Suprapubic skin (tissue), 4 donors: ENCODE measurements at regions not wholly inside any gene's neighbourhood (a gene's known extent, or its start where the extent isn't known, plus 50 kb on each side); places are given as distances from the start of the nearest gene placed in this dataset.

Source experiments
- DNase-seq, 2 donors: peaks; one replicate each; pipeline ENCODE4 v3.0.0-alpha.2; 2019; ENCODE audit warnings: low spot score in 2 of 2
- H3K27ac ChIP-seq: fragments of 200-600 bp; sonication (generic); one replicate; pipeline ENCODE4 v1.5.1; 2019
- H3K27me3 ChIP-seq: fragments of 200-600 bp; sonication (generic); one replicate; pipeline ENCODE4 v1.5.1; 2019
- H3K36me3 ChIP-seq: fragments of 200-600 bp; sonication (generic); one replicate; pipeline ENCODE4 v1.5.1; 2019
- H3K4me1 ChIP-seq: fragments of 200-600 bp; sonication (generic); one replicate; pipeline ENCODE4 v1.5.1; 2019
- H3K4me3 ChIP-seq: fragments of 200-600 bp; sonication (generic); one replicate; pipeline ENCODE4 v1.5.1; 2019; ENCODE audit warnings: mild to moderate bottlenecking
- H3K9me3 ChIP-seq: fragments of 200-600 bp; sonication (generic); one replicate; pipeline ENCODE4 v1.5.1; 2019
- CTCF ChIP-seq, 2 donors: fragments of 200-600 bp in 1 of 2; fragments of 450-650 bp in 1 of 2; sonication (generic) in 1 of 2; IDR thresholded peaks; one replicate each; pipeline ENCODE4 v1.5.1; 2016 to 2019; ENCODE audit warnings: antibody characterized with exemption in 2 of 2, mild to moderate bottlenecking in 1 of 2, moderate library complexity in 1 of 2
- EP300 ChIP-seq: sonication (generic); formaldehyde crosslinking; IDR thresholded peaks from one replicate; pipeline ENCODE4 v1.6.1; 2017; ENCODE audit warnings: antibody characterized with exemption
- POLR2A ChIP-seq, 2 donors: fragments of 450-650 bp; IDR thresholded peaks; one replicate each; pipeline ENCODE4 v1.6.1; 2017; ENCODE audit warnings: antibody characterized with exemption in 2 of 2, mild to moderate bottlenecking in 2 of 2, moderate library complexity in 2 of 2
- POLR2AphosphoS5 ChIP-seq, 3 donors: sonication (generic); formaldehyde crosslinking; IDR thresholded peaks; one replicate each; pipeline ENCODE4 v1.6.1; 2017; ENCODE audit warnings: antibody characterized with exemption in 3 of 3
- WGBS: methylation state at CpG from one replicate; pipeline ENCODE4 v1.1.5; 2018; 5-methylcytosine and 5-hydroxymethylcytosine counted together

GRCh38 chr20:10770753-10771152 is 97.0 kb upstream of the JAG1 start:
- TF ChIP-seq POLR2AphosphoS5 (IDR thresholded peaks at IDR 0.05) = no peak
- TF ChIP-seq CTCF (IDR thresholded peaks at IDR 0.05) = no peak
- TF ChIP-seq EP300 = no peak
- no peak for TF ChIP-seq POLR2A (IDR thresholded peaks at IDR 0.05)
- Histone ChIP-seq H3K27ac (no peak overlapping the region), H3K4me3 (no peak overlapping the region), H3K27me3 (no peaks in the 10 kb centered on the region), H3K36me3 (no peaks in the 10 kb centered on the region), H3K9me3 (no peaks in the 10 kb centered on the region), H3K4me1 (no peaks in the 10 kb centered on the region)
- DNase-seq = no peak
- 83% methylated on average over 3 of the region's 3 CpGs for WGBS

- no peak for DNase-seq
- H3K27me3 ChIP-seq = no peaks in the 10 kb centered on the region
- no peak overlapping the region for H3K4me3 ChIP-seq
- H3K9me3 ChIP-seq = no peaks in the 10 kb centered on the region
- H3K4me1 ChIP-seq = no peaks in the 10 kb centered on the region
- TF ChIP-seq CTCF (IDR thresholded peaks at IDR 0.05) (no peak), POLR2AphosphoS5 (IDR thresholded peaks at IDR 0.05) (no peak), POLR2A (IDR thresholded peaks at IDR 0.05) (no peak), EP300 (no peak)
- WGBS = 54% methylated on average over 1 of the region's 1 CpG
- no peak overlapping the region for H3K27ac ChIP-seq
- no peaks in the 10 kb centered on the region for H3K36me3 ChIP-seq
Observed at GRCh38 chr20:10771435-10772140, 97.8 kb upstream of the JAG1 start.

- H3K4me1 ChIP-seq = no peaks in the 10 kb centered on the region
- WGBS = 93% methylated on average over 1 of the region's 1 CpG
- no peak overlapping the region for H3K4me3 ChIP-seq
- H3K27me3 ChIP-seq = no peaks in the 10 kb centered on the region
- H3K9me3 ChIP-seq = no peaks in the 10 kb centered on the region
- no peak overlapping the region for H3K27ac ChIP-seq
- DNase-seq = no peak
- TF ChIP-seq CTCF (IDR thresholded peaks at IDR 0.05) (no peak), POLR2AphosphoS5 (IDR thresholded peaks at IDR 0.05) (no peak)
- H3K36me3 ChIP-seq = no peaks in the 10 kb centered on the region
Observed at GRCh38 chr20:10774357-10774943, 100.7 kb upstream of the JAG1 start.

GRCh38 chr20:10777710-10778109 is 103.9 kb upstream of the JAG1 start:
- H3K4me3 ChIP-seq = no peak overlapping the region
- no peak for DNase-seq
- WGBS = 89% methylated on average over 6 of the region's 6 CpGs
- no peaks in the 10 kb centered on the region for H3K9me3 ChIP-seq
- H3K36me3 ChIP-seq = no peaks in the 10 kb centered on the region
- H3K27me3 ChIP-seq = no peaks in the 10 kb centered on the region
- TF ChIP-seq POLR2A (IDR thresholded peaks at IDR 0.05) (no peak), EP300 (no peak), POLR2AphosphoS5 (IDR thresholded peaks at IDR 0.05) (no peak), CTCF (IDR thresholded peaks at IDR 0.05) (no peak)
- H3K4me1 ChIP-seq = no peaks in the 10 kb centered on the region
- no peak overlapping the region for H3K27ac ChIP-seq

- peaks cover 11% of the 10 kb centered on the region for H3K4me1 ChIP-seq
- H3K36me3 ChIP-seq = no peaks in the 10 kb centered on the region
- no peak overlapping the region for H3K27ac ChIP-seq
- no peaks in the 10 kb centered on the region for H3K27me3 ChIP-seq
- WGBS = 77% methylated on average over 1 of the region's 1 CpG
- DNase-seq = no peak
- H3K4me3 ChIP-seq = no peak overlapping the region
- no peaks in the 10 kb centered on the region for H3K9me3 ChIP-seq
- TF ChIP-seq POLR2AphosphoS5 (IDR thresholded peaks at IDR 0.05) (no peak), EP300 (no peak), POLR2A (IDR thresholded peaks at IDR 0.05) (no peak), CTCF (IDR thresholded peaks at IDR 0.05) (no peak)
Observed at GRCh38 chr20:10779911-10780310, 106.1 kb upstream of the JAG1 start.
